PC-3 (cell line): ENCODE measurements at regions not wholly inside any gene's neighbourhood (a gene's known extent, or its start where the extent isn't known, plus 50 kb on each side); places are given as distances from the start of the nearest gene placed in this dataset.

Source experiments
- ATAC-seq: fragments of 200-7000 bp; cut with Tn5 transposase; 2 replicates; pipeline ENCODE4 v1.9.1; 2020; ENCODE audit warnings: mild to moderate bottlenecking, moderate library complexity
- BruUV-seq: library from RNA; stranded (reverse); fragments of 400-500 nt; replicated peaks from 2 replicates; lab custom pipeline; 2021; lab: Mats Ljungman, UMichigan
- CTCF ChIA-PET: fragments of 300-600 bp; sonication (Branson Sonifier 250); formaldehyde crosslinking; loops from one replicate; lab custom pipeline; 2022; ENCODE audit warnings: antibody characterized with exemption; lab: Charles Lee
- POLR2A ChIA-PET: fragments of 300-600 bp; sonication (Branson Sonifier 250); formaldehyde crosslinking; loops from one replicate; lab custom pipeline; 2022; ENCODE audit warnings: antibody characterized with exemption; ENCODE audit not compliant: unreplicated experiment; lab: Charles Lee
- DNase-seq: peaks from one replicate; pipeline ENCODE4 v3.0.0-alpha.2; 2015
- H2AFZ ChIP-seq: fragments of 300-600 bp; sonication (generic); 2 replicates; pipeline ENCODE4 v1.6.0; 2016; ENCODE audit warnings: antibody characterized with exemption, low read length
- H3F3A ChIP-seq: fragments of 300-600 bp; sonication (generic); one replicate; pipeline ENCODE4 v1.6.0; 2017; ENCODE audit warnings: antibody characterized with exemption, low read length, control low read depth, mild to moderate bottlenecking; ENCODE audit not compliant: unreplicated experiment
- H3K27ac ChIP-seq: fragments of 300-600 bp; sonication (generic); 2 replicates; pipeline ENCODE4 v1.5.1; 2016; ENCODE audit warnings: mild to moderate bottlenecking, low read length
- H3K27me3 ChIP-seq: fragments of 300-600 bp; sonication (generic); 2 replicates; pipeline ENCODE4 v1.6.1; 2016; ENCODE audit warnings: low read length, mixed read lengths
- H3K36me3 ChIP-seq: fragments of 300-600 bp; sonication (generic); 2 replicates; pipeline ENCODE4 v1.6.1; 2016; ENCODE audit warnings: low read depth, mixed run types, low read length, mixed read lengths
- H3K4me1 ChIP-seq: fragments of 300-600 bp; sonication (generic); 2 replicates; pipeline ENCODE4 v1.5.1; 2016; ENCODE audit warnings: low read length; ENCODE audit not compliant: insufficient read depth
- H3K4me2 ChIP-seq: fragments of 300-600 bp; sonication (generic); 2 replicates; pipeline ENCODE4 v1.6.0; 2016; ENCODE audit warnings: low read length
- H3K4me3 ChIP-seq: fragments of 300-600 bp; sonication (generic); 2 replicates; pipeline ENCODE4 v1.5.1; 2016; ENCODE audit warnings: mild to moderate bottlenecking, low read length, mixed read lengths
- H3K79me2 ChIP-seq: fragments of 300-600 bp; sonication (generic); 2 replicates; pipeline ENCODE4 v1.6.1; 2017; ENCODE audit warnings: low read length, mixed read lengths
- H3K9ac ChIP-seq: fragments of 300-600 bp; sonication (generic); 2 replicates; pipeline ENCODE4 v1.6.0; 2016; ENCODE audit warnings: mild to moderate bottlenecking, low read length
- H3K9me2 ChIP-seq: fragments of 300-600 bp; sonication (generic); replicated peaks from 2 replicates; pipeline ENCODE4 v1.6.1; 2016; ENCODE audit warnings: mixed run types, low read length, mixed read lengths
- H3K9me3 ChIP-seq: fragments of 300-600 bp; sonication (generic); 2 replicates; pipeline ENCODE4 v1.6.1; 2016; ENCODE audit warnings: low read length, mixed read lengths
- H4K20me1 ChIP-seq: fragments of 300-600 bp; sonication (generic); 2 replicates; pipeline ENCODE4 v1.6.1; 2016; ENCODE audit warnings: low read length, mixed read lengths
- EZH2 ChIP-seq: fragments of 300-600 bp; sonication (generic); IDR thresholded peaks from one replicate; pipeline ENCODE4 v1.6.1; 2017; ENCODE audit warnings: antibody characterized with exemption, mild to moderate bottlenecking, low read length; ENCODE audit not compliant: unreplicated experiment
- EZH2phosphoT487 ChIP-seq: fragments of 300-600 bp; sonication (generic); IDR thresholded peaks from 2 replicates; pipeline ENCODE4 v1.6.1; 2018; ENCODE audit warnings: mild to moderate bottlenecking, antibody characterized with exemption, low read length, borderline replicate concordance
- intact Hi-C: fragments of 100-400 bp; cut with micrococcal nuclease; formaldehyde crosslinking; loops from 2 replicates; pipeline ENCODE4 v1.9.0; 2023
- TF ChIP-seq, protein P1 (sequence below): fragments of 300-600 bp; sonication (generic); conservative IDR thresholded peaks from 2 replicates; pipeline ENCODE4 v1.5.1; 2017; ENCODE audit warnings: antibody characterized with exemption, low read depth, mild to moderate bottlenecking, low read length

DNA sequence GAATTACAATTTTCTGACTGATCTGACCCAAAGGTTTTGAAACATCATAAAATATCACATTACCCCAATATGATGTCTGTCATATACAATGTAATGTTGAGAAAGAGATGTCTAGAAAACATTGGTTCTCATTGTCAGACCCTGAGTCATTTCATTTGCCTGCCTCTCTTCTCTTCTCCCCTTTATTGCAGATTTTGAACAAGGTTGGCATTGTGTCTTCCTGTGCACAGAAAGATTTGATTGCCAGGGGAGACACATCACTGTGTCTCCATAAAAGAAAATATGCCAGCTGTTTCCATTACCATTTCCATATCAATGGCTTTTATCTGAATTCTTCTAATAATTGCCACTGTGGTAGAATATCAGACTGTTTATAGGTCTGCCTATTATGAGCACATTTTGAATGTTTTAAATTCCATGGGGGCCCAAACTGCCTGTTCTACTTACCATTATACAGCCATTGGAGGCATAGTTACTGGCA lies 65.6 kb downstream of the IFI44 start:
- DNase-seq (peak; percentile 25), ATAC-seq (peak; percentile 59; the same call in 1 of the 2 replicates)
- Histone ChIP-seq H3K4me3 (no peak overlapping the region), H2AFZ (no peak overlapping the region), H4K20me1 (no peaks in the 10 kb centered on the region), H3K9me3 (no peaks in the 10 kb centered on the region), H3K27me3 (no peaks in the 10 kb centered on the region), H3F3A (no peaks in the 10 kb centered on the region), H3K36me3 (no peaks in the 10 kb centered on the region), H3K4me1 (no peaks in the 10 kb centered on the region), H3K9me2 (no peaks in the 10 kb centered on the region), H3K4me2 (no peak overlapping the region), H3K9ac (no peak overlapping the region), H3K27ac (no peak overlapping the region), H3K79me2 (no peaks in the 10 kb centered on the region)
- intact Hi-C loops: no loop called here
- no TSS peak for BruUV-seq
- TF ChIP-seq, protein P1, sequence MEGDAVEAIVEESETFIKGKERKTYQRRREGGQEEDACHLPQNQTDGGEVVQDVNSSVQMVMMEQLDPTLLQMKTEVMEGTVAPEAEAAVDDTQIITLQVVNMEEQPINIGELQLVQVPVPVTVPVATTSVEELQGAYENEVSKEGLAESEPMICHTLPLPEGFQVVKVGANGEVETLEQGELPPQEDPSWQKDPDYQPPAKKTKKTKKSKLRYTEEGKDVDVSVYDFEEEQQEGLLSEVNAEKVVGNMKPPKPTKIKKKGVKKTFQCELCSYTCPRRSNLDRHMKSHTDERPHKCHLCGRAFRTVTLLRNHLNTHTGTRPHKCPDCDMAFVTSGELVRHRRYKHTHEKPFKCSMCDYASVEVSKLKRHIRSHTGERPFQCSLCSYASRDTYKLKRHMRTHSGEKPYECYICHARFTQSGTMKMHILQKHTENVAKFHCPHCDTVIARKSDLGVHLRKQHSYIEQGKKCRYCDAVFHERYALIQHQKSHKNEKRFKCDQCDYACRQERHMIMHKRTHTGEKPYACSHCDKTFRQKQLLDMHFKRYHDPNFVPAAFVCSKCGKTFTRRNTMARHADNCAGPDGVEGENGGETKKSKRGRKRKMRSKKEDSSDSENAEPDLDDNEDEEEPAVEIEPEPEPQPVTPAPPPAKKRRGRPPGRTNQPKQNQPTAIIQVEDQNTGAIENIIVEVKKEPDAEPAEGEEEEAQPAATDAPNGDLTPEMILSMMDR: no peak
- no peak for TF ChIP-seq EZH2phosphoT487
- TF ChIP-seq EZH2: no peak
- ChIA-PET CTCF (no interaction called here), POLR2A (no interaction called here)

DNA sequence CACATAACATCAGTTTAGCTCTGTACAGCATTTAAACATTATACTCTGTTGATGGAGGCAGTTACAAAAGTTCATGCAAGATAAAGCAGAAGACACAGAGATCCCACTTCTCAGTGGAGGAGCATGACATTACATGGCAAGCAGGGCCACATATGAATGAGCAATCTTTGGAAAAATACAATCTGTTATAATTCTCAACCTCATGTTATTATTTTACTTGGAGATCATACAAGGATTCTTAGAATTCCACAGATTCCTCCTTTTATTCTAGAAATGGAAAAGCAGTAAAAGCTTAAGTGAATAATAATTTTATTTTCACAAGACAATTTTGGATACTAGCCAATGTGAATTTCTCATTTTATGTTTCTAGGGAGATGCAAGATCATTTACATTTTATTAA lies 66.6 kb downstream of the IFI44 start:
- Histone ChIP-seq H4K20me1 (no peaks in the 10 kb centered on the region), H3K4me1 (no peaks in the 10 kb centered on the region), H3K9ac (no peak overlapping the region), H3K4me3 (no peak overlapping the region), H3K9me3 (no peaks in the 10 kb centered on the region), H3K79me2 (no peaks in the 10 kb centered on the region), H3K36me3 (no peaks in the 10 kb centered on the region), H3F3A (no peaks in the 10 kb centered on the region), H3K27ac (no peak overlapping the region), H2AFZ (no peak overlapping the region), H3K9me2 (no peaks in the 10 kb centered on the region), H3K4me2 (no peak overlapping the region), H3K27me3 (no peaks in the 10 kb centered on the region)
- intact Hi-C loops: no loop called here
- TF ChIP-seq EZH2: no peak
- TF ChIP-seq, protein P1: no peak
- TF ChIP-seq EZH2phosphoT487: no peak
- DNase-seq (peak; percentile 13), ATAC-seq (0 out of 2 replicates have a peak, but pooled peaks have one; percentile 26)
- CTCF ChIA-PET: no interaction called here
- BruUV-seq: no TSS peak
- POLR2A ChIA-PET: no interaction called here

DNA sequence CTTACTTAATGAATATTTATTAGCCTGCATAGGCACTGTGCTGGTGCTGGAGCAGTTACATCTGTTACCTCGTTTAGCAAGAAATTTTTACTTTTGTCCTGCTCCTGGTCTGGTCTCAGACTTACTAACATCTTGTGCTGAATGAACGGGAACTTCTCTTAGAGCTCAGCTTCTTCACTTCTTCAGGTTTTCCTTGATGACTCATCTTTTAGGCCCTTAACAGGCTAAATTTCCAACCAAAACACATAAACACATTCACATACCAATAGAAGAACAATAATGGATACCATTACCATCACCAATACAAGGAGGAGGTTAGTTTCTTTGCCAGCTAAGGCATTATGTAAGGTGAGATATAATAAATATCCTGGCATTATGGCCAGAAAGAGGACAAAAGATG lies 68.9 kb downstream of the IFI44 start:
- no peak overlapping the region for H3K9ac ChIP-seq
- intact Hi-C loops: no loop called here
- no peaks in the 10 kb centered on the region for H3F3A ChIP-seq
- H3K4me2 ChIP-seq: no peak overlapping the region
- H3K9me2 ChIP-seq: no peaks in the 10 kb centered on the region
- no peaks in the 10 kb centered on the region for H4K20me1 ChIP-seq
- H2AFZ ChIP-seq: no peak overlapping the region
- H3K9me3 ChIP-seq: no peaks in the 10 kb centered on the region
- H3K79me2 ChIP-seq: no peaks in the 10 kb centered on the region
- no peak overlapping the region for H3K27ac ChIP-seq
- ATAC-seq (no peak), DNase-seq (no peak)
- POLR2A ChIA-PET: no interaction called here
- TF ChIP-seq, protein P1: no peak
- TF ChIP-seq EZH2phosphoT487: no peak
- no peak for TF ChIP-seq EZH2
- CTCF ChIA-PET: no interaction called here
- no TSS peak for BruUV-seq
- no peaks in the 10 kb centered on the region for H3K27me3 ChIP-seq
- no peak overlapping the region for H3K4me3 ChIP-seq
- no peaks in the 10 kb centered on the region for H3K4me1 ChIP-seq
- no peaks in the 10 kb centered on the region for H3K36me3 ChIP-seq
